OCI-LY1 (cell line): ENCODE measurements at regions not wholly inside any gene's neighbourhood (a gene's known extent, or its start where the extent isn't known, plus 50 kb on each side); places are given as distances from the start of the nearest gene placed in this dataset.

ENCODE experiments used
- H2AFZ ChIP-seq: fragments of 200-600 bp; sonication (generic), shearing (Covaris generic); 2 replicates; pipeline ENCODE4 v1.6.0; 2014; ENCODE audit warnings: antibody characterized with exemption, mild to moderate bottlenecking, low read length
- H3F3A ChIP-seq: fragments of 200-600 bp; sonication (generic), shearing (Covaris generic); 2 replicates; pipeline ENCODE4 v1.6.0; 2014; ENCODE audit warnings: mild to moderate bottlenecking, antibody characterized with exemption, low read length, moderate library complexity; ENCODE audit not compliant: insufficient read depth
- H3K27ac ChIP-seq: fragments of 200-600 bp; sonication (generic); 2 replicates; pipeline ENCODE4 v1.5.1; 2014; ENCODE audit warnings: low read length, mixed run types, mild to moderate bottlenecking, low read depth; ENCODE audit not compliant: poor library complexity, severe bottlenecking
- H3K27me3 ChIP-seq: fragments of 200-600 bp; sonication (generic); 2 replicates; pipeline ENCODE4 v1.6.0; 2014; ENCODE audit warnings: antibody characterized with exemption, mild to moderate bottlenecking, low read length, moderate library complexity; ENCODE audit not compliant: insufficient read depth
- H3K36me3 ChIP-seq: fragments of 200-600 bp; sonication (generic); 2 replicates; pipeline ENCODE4 v1.6.1; 2014; ENCODE audit warnings: mild to moderate bottlenecking, antibody characterized with exemption, low read length, moderate library complexity, mixed read lengths; ENCODE audit not compliant: insufficient read depth
- H3K4me1 ChIP-seq: fragments of 200-600 bp; sonication (generic); 2 replicates; pipeline ENCODE4 v1.5.1; 2014; ENCODE audit warnings: mild to moderate bottlenecking, low read length, moderate library complexity; ENCODE audit not compliant: insufficient read depth, severe bottlenecking
- H3K4me2 ChIP-seq: fragments of 200-600 bp; sonication (generic), shearing (Covaris generic); 2 replicates; pipeline ENCODE4 v1.6.1; 2014; ENCODE audit warnings: low read length
- H3K4me3 ChIP-seq: fragments of 200-600 bp; sonication (generic); 2 replicates; pipeline ENCODE4 v1.5.1; 2014; ENCODE audit warnings: low read length, low read depth, mild to moderate bottlenecking, mixed read lengths; ENCODE audit not compliant: poor library complexity, severe bottlenecking
- H3K79me2 ChIP-seq: fragments of 200-600 bp; shearing (Covaris generic); 2 replicates; pipeline ENCODE4 v1.6.1; 2016; ENCODE audit warnings: mixed run types, low read length, mixed read lengths; ENCODE audit not compliant: insufficient read depth
- H3K9ac ChIP-seq: fragments of 200-600 bp; sonication (generic), shearing (Covaris generic); 2 replicates; pipeline ENCODE4 v1.6.1; 2014; ENCODE audit warnings: mild to moderate bottlenecking, low read length, mixed read lengths
- H3K9me2 ChIP-seq: fragments of 200-600 bp; sonication (generic), shearing (Covaris generic); 2 replicates; pipeline ENCODE4 v1.6.1; 2014; ENCODE audit warnings: low read depth, mild to moderate bottlenecking, low read length, mixed read lengths
- H3K9me3 ChIP-seq: fragments of 200-600 bp; shearing (Covaris generic); 2 replicates; pipeline ENCODE4 v1.6.1; 2014; ENCODE audit warnings: low read length, mixed read lengths
- H4K20me1 ChIP-seq: fragments of 200-600 bp; sonication (generic), shearing (Covaris generic); 2 replicates; pipeline ENCODE4 v1.6.0; 2016; ENCODE audit warnings: mild to moderate bottlenecking, low read length; ENCODE audit not compliant: insufficient read depth
- CTCF ChIP-seq: fragments of 200-600 bp; sonication (generic), shearing (Covaris generic); IDR thresholded peaks from 2 replicates; pipeline ENCODE4 v1.5.1; 2017; ENCODE audit warnings: mild to moderate bottlenecking, antibody characterized with exemption, low read length, moderate library complexity, mixed read lengths
- EZH2 ChIP-seq: fragments of 200-600 bp; sonication (generic), shearing (Covaris generic); IDR thresholded peaks from 2 replicates; pipeline ENCODE4 v1.8.0; 2017; ENCODE audit warnings: borderline replicate concordance, mixed run types, mild to moderate bottlenecking, antibody characterized with exemption, low read length, moderate library complexity, mixed read lengths

- H3K9me3 ChIP-seq: no peaks in the 10 kb centered on the region
Observed at GRCh38 chr2:57906152-57906732, 140.4 kb upstream of the VRK2 start.

GRCh38 chr2:57907411-57907810, 139.2 kb upstream of the VRK2 start:
- no peaks in the 10 kb centered on the region for H4K20me1 ChIP-seq
- H3K79me2 ChIP-seq: no peaks in the 10 kb centered on the region
- no peaks in the 10 kb centered on the region for H3K36me3 ChIP-seq
- no peak overlapping the region for H3K9ac ChIP-seq
- H3K4me1 ChIP-seq: no peaks in the 10 kb centered on the region
- H2AFZ ChIP-seq: no peak overlapping the region
- H3K27ac ChIP-seq: no peak overlapping the region
- no peaks in the 10 kb centered on the region for H3K9me3 ChIP-seq
- no peak overlapping the region for H3K4me3 ChIP-seq
- TF ChIP-seq CTCF: no peak
- no peak for TF ChIP-seq EZH2
- no peak overlapping the region for H3K4me2 ChIP-seq
- no peaks in the 10 kb centered on the region for H3K27me3 ChIP-seq
- H3K9me2 ChIP-seq: no peaks in the 10 kb centered on the region
- H3F3A ChIP-seq: no peaks in the 10 kb centered on the region; the same call in 1 of the 2 replicates

More at GRCh38 chr2:57906152-57906732, 140.4 kb upstream of the VRK2 start:
- Histone ChIP-seq H3K79me2 (no peaks in the 10 kb centered on the region), H3F3A (no peaks in the 10 kb centered on the region; the same call in 1 of the 2 replicates), H3K9me2 (no peaks in the 10 kb centered on the region), H3K36me3 (no peaks in the 10 kb centered on the region), H3K4me2 (no peak overlapping the region), H4K20me1 (no peaks in the 10 kb centered on the region), H3K4me3 (no peak overlapping the region), H3K9ac (no peak overlapping the region), H3K27ac (no peak overlapping the region), H3K27me3 (no peaks in the 10 kb centered on the region), H3K4me1 (no peaks in the 10 kb centered on the region), H2AFZ (no peak overlapping the region)
- TF ChIP-seq EZH2 (no peak), CTCF (peak; percentile 69)

- TF ChIP-seq EZH2 (no peak), CTCF (no peak)
- Histone ChIP-seq H3K9me2 (no peaks in the 10 kb centered on the region), H3K36me3 (no peaks in the 10 kb centered on the region), H4K20me1 (no peaks in the 10 kb centered on the region), H3F3A (no peaks in the 10 kb centered on the region; the same call in 1 of the 2 replicates), H3K9me3 (no peaks in the 10 kb centered on the region), H3K27ac (no peak overlapping the region), H3K4me3 (no peak overlapping the region), H3K4me1 (no peaks in the 10 kb centered on the region), H2AFZ (no peak overlapping the region), H3K9ac (no peak overlapping the region), H3K27me3 (no peaks in the 10 kb centered on the region), H3K79me2 (no peaks in the 10 kb centered on the region), H3K4me2 (no peak overlapping the region)
Observed at GRCh38 chr2:57908736-57909161, 137.9 kb upstream of the VRK2 start.
